Activated naive CD4-positive, alpha-beta T cell treated with anti-CD3 and anti-CD28 coated beads, Interleukin-2, amount 50 U/mL, for 24 hours (primary cell): ENCODE measurements at regions not wholly inside any gene's neighbourhood (a gene's known extent, or its start where the extent isn't known, plus 50 kb on each side); places are given as distances from the start of the nearest gene placed in this dataset.

Source experiments
- H3K27ac Mint-ChIP-seq: one replicate; pipeline ENCODE4 v1.8.0; 2021; ENCODE audit warnings: mild to moderate bottlenecking, mixed read lengths
- H3K27me3 Mint-ChIP-seq: one replicate; pipeline ENCODE4 v1.8.0; 2021; ENCODE audit warnings: mixed read lengths
- H3K36me3 Mint-ChIP-seq: one replicate; pipeline ENCODE4 v1.8.0; 2021; ENCODE audit warnings: mixed read lengths
- H3K4me1 Mint-ChIP-seq: one replicate; pipeline ENCODE4 v1.8.0; 2021; ENCODE audit warnings: mixed read lengths
- H3K4me3 Mint-ChIP-seq: one replicate; pipeline ENCODE4 v1.8.0; 2021; ENCODE audit warnings: mild to moderate bottlenecking, mixed read lengths
- H3K9me3 Mint-ChIP-seq: one replicate; pipeline ENCODE4 v1.8.0; 2021; ENCODE audit warnings: mixed read lengths

DNA sequence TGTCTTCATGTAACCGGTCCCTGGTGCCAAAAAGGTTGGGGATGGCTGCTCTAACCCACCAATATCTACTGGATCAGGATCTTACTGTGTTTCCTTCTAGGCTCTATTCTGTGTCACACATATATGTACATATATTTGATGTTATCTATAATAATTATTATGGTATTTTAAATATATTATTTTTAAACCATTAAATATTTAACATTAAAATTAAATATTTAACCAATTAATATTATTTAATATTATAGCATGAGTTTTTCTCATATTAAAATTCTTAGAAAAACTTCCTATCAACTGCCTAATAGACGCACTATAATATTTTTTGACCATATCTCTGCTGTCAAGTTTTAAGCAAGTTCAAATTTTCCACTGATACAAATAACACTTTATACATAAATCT, 196.9 kb upstream of the PLET1 start:
- H3K4me1 Mint-ChIP-seq = peaks cover 9% of the 10 kb centered on the region
- no peaks in the 10 kb centered on the region for H3K9me3 Mint-ChIP-seq
- H3K27me3 Mint-ChIP-seq = no peaks in the 10 kb centered on the region
- H3K27ac Mint-ChIP-seq = no peak overlapping the region
- H3K4me3 Mint-ChIP-seq = no peak overlapping the region
- H3K36me3 Mint-ChIP-seq = no peaks in the 10 kb centered on the region

DNA sequence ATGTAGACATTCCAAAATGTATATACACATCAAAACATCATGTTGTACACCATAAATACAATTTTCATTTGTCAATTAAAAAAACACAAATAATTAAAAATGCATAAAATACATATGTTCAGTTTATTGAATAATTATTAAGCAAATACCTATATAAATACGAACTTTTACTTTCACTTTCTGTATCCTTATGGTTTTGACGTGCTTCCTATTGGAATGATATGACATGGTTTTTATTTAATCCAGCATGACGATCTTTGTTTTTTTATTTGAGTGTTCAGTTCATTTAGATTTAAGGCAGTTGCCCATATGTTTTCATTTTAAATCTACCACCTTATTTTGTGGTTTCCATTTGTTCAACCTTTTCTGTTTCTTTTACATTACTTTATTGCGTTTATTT, 198.3 kb upstream of the PLET1 start:
- H3K27ac Mint-ChIP-seq = no peak overlapping the region
- no peaks in the 10 kb centered on the region for H3K27me3 Mint-ChIP-seq
- no peaks in the 10 kb centered on the region for H3K9me3 Mint-ChIP-seq
- H3K4me1 Mint-ChIP-seq = peaks cover 9% of the 10 kb centered on the region
- H3K4me3 Mint-ChIP-seq = no peak overlapping the region
- no peaks in the 10 kb centered on the region for H3K36me3 Mint-ChIP-seq

DNA sequence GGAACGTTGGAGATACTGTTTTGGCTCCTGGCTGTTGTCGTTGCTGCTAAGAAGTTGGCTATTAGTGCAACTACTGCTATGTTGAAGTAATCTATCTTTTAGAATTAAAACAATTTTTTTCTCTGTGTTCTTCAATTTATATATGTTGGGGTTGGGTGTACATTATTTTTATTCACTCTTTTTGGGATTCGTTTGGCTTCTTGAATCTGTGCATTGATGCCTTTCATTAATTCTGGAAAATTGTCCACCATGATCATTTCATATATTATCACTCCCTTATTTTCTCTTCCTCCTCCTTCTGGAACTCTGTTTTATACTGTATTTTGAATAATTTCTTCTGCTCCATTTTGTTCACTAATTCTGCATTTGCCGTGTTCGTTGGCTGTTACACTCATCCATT, 199.5 kb upstream of the PLET1 start:
- Mint-ChIP-seq H3K27ac (no peak overlapping the region), H3K4me3 (no peak overlapping the region), H3K27me3 (no peaks in the 10 kb centered on the region), H3K4me1 (peaks cover 5% of the 10 kb centered on the region), H3K36me3 (no peaks in the 10 kb centered on the region), H3K9me3 (no peaks in the 10 kb centered on the region)

DNA sequence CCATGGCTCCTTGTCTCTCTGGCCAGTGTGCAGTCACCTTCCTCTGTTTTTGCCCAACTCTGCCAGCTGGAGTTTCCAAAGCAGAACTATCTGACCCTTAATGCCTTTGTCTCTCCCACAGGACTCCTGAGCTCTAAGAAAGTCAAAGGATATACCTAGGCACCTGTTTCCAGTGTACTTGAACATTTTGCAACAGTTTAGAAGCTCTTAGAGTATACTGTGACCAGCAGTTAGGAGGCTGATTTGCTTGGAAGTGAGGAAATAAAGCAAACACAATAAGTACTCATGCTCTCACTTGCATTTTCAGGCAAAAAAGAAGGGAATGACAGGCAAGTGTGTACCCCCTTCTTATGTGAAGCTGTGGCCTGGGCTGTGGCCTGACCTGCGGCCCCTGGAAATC, 204.3 kb upstream of the PLET1 start:
- H3K4me1 Mint-ChIP-seq = no peaks in the 10 kb centered on the region
- H3K27ac Mint-ChIP-seq = no peak overlapping the region
- H3K9me3 Mint-ChIP-seq = no peaks in the 10 kb centered on the region
- H3K36me3 Mint-ChIP-seq = no peaks in the 10 kb centered on the region
- peaks cover 4% of the 10 kb centered on the region for H3K27me3 Mint-ChIP-seq
- no peak overlapping the region for H3K4me3 Mint-ChIP-seq

DNA sequence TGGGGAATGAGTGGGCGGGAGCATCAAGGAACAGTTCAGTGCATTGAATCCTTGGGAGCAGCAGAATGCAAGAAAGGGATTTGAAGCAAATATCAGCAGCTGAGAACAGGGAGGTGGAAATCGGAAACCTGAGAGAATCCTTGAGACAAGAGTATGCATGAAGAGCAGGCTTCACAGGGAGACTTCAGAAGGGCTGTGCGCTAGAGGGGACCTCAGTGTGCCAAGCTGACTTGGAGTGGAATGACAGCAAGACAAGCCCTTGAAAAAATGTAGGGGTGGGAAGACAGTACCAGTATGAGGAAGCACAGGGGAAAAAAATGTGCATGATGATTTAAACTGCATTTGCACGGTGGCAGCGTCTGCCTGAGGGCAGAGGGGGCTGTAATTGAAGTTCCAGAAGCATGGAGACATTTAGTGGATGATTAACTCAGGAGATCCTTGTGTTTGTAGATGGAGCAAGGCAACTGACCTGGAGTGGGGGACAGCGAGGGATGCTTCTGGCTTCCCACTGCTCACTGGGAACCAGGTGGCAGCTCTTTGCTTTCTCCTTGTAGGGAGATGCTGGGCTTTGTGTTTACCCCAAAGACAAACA, 204.9 kb upstream of the PLET1 start:
- Mint-ChIP-seq H3K9me3 (no peaks in the 10 kb centered on the region), H3K27ac (no peak overlapping the region), H3K4me1 (no peaks in the 10 kb centered on the region), H3K4me3 (no peak overlapping the region), H3K27me3 (peaks cover 4% of the 10 kb centered on the region), H3K36me3 (no peaks in the 10 kb centered on the region)

DNA sequence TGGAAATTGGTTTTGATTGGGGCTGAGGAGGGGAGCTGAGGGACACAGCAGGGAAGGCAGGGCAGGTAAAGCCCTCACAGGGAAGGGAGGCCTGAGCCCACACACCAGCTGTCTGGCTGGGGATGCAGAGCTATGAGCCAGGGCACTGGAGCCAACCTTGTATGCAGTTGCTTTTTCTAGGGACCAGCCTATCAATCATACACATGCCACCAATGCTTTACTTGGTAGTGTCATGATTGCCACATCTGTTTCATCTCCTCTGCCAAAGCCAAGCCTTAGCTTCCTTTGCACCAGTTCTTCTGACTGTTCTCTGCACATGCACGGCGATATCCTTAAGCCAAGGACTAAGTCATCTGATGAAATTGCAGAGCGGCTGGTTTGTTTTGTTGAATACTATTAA, 207.1 kb upstream of the PLET1 start:
- Mint-ChIP-seq H3K4me1 (no peaks in the 10 kb centered on the region), H3K36me3 (no peaks in the 10 kb centered on the region), H3K27me3 (peaks cover 4% of the 10 kb centered on the region), H3K4me3 (no peak overlapping the region), H3K27ac (no peak overlapping the region), H3K9me3 (no peaks in the 10 kb centered on the region)

DNA sequence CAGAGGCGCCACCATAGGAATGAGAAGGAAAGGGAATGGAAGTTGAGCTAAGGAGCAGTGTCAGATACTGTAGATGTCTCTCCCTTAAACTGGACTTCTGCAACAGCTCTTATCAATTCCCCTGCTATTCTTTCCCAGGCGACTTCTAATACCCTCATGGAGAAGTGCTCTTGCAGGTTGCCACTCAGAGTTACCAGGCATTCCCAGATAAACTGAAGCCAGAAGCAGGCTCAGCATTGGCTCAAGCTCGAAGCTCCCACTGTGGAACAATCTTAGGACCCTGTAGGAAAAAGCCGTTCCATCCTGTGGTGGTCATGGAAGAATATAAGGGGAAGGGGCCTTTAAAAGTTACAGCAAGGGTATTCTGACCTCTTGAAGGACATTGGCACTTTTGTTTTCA, 208.7 kb upstream of the PLET1 start:
- Mint-ChIP-seq H3K4me3 (no peak overlapping the region), H3K4me1 (no peaks in the 10 kb centered on the region), H3K9me3 (no peaks in the 10 kb centered on the region), H3K36me3 (no peaks in the 10 kb centered on the region), H3K27ac (no peak overlapping the region), H3K27me3 (peaks cover 5% of the 10 kb centered on the region)

DNA sequence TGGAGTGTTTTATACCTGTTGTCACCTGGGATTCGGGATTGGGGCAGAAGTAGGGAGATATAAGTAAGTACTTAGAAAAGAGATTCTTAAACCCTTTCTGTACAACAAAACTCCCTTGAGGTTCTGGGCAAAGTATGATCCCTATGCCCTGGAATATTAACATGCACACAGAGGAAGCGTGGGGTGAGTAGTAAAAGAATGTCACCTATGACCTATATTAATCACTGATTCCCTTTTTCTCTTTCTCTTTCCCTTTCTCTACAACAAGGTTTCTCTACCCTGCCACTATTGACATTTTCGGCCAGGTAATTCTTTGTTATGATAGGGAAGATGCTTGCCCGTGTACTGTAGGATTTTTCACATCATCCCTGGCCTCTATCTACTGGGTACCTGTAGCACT, 209.7 kb upstream of the PLET1 start:
- Mint-ChIP-seq H3K27ac (no peak overlapping the region), H3K36me3 (no peaks in the 10 kb centered on the region), H3K27me3 (peaks cover 4% of the 10 kb centered on the region), H3K4me3 (no peak overlapping the region), H3K9me3 (no peaks in the 10 kb centered on the region), H3K4me1 (no peaks in the 10 kb centered on the region)

DNA sequence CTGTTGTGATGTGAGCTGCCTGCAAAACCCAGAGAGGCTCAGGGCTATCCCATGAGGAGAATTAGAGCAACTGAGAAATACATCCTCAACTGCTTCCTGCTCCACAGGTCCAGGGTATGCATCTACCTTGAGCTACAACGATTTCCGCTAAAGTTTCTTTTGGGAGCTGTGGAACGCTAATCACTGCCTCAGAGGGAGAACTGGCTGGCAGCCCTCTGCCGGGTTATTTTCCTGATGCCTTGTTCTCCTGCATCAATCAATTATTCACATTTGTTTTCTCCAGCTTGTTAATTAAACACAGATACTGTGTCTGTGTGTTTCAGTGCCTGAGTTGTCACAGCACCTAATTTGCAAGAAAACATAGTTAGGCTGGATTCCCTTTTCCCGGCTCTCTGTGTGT, 211.1 kb upstream of the PLET1 start:
- H3K27me3 Mint-ChIP-seq = peaks cover 1% of the 10 kb centered on the region
- no peaks in the 10 kb centered on the region for H3K9me3 Mint-ChIP-seq
- H3K36me3 Mint-ChIP-seq = no peaks in the 10 kb centered on the region
- no peak overlapping the region for H3K4me3 Mint-ChIP-seq
- H3K4me1 Mint-ChIP-seq = no peaks in the 10 kb centered on the region
- H3K27ac Mint-ChIP-seq = no peak overlapping the region

DNA sequence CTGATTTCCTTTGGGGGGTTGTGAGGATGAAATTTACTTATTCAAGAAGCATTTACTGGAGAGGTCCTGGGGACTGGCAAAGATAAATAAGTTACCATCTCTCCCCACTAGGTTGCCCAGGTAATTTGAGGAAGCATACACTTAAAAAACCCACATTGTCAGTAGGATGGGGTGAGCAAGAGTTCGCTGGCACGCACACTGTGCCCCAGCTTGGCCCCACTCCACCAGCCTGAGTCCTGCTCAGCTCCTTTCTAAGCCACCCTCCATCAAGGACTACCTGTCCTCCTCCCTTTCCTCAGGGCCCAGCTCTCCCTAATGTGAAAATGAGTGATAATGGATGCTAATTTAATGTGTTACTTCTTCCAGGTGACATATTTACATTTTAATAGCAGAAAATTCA, 216.5 kb upstream of the PLET1 start:
- peaks cover 1% of the 10 kb centered on the region for H3K27me3 Mint-ChIP-seq
- H3K27ac Mint-ChIP-seq = no peak overlapping the region
- H3K36me3 Mint-ChIP-seq = no peaks in the 10 kb centered on the region
- no peaks in the 10 kb centered on the region for H3K9me3 Mint-ChIP-seq
- no peaks in the 10 kb centered on the region for H3K4me1 Mint-ChIP-seq
- no peak overlapping the region for H3K4me3 Mint-ChIP-seq

DNA sequence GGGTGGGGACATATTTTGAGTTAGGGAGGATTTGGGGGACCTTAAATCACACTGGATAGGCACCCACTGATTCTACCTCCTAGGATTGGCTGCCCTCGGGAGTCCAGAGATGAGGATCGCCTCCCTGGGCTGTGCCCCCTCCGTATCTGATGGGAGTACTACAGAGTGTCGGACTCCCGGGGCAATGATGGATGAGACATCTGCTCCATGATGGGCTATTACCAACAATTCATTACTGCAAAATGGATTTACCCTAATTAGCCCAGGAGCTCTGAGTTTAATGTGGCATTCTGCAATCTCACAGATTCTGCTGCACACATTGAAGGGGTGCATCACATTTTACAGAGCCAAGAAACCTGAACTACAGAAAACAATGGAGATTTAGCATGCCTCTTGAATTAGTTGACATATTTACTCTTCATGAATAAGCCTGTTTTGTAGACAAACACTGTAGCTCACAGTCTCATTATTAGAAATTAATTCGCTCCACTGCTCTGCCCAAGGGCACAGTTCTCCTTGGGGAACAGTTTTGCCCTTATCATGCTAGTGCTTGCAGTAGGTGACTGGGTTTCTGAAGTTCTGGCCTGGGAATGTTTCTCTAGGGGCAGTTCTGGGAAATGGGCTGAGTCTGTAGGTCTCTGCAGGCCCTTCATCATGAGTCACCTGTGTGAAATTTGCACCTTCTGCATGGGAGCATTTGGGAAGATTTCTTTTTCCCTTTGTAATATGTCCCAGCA, 217.1 kb upstream of the PLET1 start:
- Mint-ChIP-seq H3K9me3 (no peaks in the 10 kb centered on the region), H3K27me3 (peaks cover 1% of the 10 kb centered on the region), H3K4me3 (no peak overlapping the region), H3K4me1 (no peaks in the 10 kb centered on the region), H3K27ac (no peak overlapping the region), H3K36me3 (no peaks in the 10 kb centered on the region)

DNA sequence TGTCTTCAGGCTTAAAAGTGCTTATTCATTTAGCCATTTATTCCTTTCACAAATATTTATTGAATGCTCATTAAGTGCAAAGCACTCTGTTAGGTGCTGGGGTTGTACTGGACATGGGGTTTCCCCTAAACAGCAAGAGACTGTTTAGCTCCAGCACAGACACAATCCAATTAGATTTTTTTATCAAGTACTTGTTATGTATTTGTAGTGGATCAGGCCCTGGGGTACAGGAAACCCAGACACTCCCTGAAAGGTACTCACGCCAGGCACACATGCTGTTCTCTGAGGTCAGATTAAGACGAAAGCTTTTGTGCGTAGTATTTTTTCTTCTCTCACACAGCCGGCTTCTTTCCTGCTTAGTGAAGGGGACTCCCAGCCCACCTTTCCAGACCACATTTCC, 218.1 kb upstream of the PLET1 start:
- H3K27me3 Mint-ChIP-seq = peaks cover 1% of the 10 kb centered on the region
- H3K36me3 Mint-ChIP-seq = no peaks in the 10 kb centered on the region
- no peaks in the 10 kb centered on the region for H3K4me1 Mint-ChIP-seq
- no peak overlapping the region for H3K4me3 Mint-ChIP-seq
- H3K27ac Mint-ChIP-seq = no peak overlapping the region
- H3K9me3 Mint-ChIP-seq = no peaks in the 10 kb centered on the region

DNA sequence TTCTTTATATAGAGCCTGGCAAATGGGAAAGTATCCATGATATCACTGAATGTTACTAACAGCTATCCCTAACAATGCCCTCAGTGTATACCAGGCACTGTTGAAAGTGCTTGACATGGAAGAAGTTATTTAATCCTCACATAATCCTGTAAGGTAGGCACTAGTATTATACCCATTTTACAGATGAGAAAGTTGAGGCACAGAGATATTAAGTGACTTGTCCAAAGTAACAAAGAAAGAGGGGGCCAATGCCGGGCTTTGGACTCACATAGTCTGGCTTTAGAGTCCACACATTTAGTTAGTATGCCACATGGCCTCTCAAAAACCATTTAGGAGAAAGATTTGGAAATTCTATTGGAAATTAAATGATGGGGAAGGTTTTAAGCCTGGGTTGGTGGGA, 220.8 kb upstream of the PLET1 start:
- Mint-ChIP-seq H3K36me3 (no peaks in the 10 kb centered on the region), H3K4me3 (no peak overlapping the region), H3K4me1 (no peaks in the 10 kb centered on the region), H3K27me3 (no peaks in the 10 kb centered on the region), H3K27ac (no peak overlapping the region), H3K9me3 (no peaks in the 10 kb centered on the region)

DNA sequence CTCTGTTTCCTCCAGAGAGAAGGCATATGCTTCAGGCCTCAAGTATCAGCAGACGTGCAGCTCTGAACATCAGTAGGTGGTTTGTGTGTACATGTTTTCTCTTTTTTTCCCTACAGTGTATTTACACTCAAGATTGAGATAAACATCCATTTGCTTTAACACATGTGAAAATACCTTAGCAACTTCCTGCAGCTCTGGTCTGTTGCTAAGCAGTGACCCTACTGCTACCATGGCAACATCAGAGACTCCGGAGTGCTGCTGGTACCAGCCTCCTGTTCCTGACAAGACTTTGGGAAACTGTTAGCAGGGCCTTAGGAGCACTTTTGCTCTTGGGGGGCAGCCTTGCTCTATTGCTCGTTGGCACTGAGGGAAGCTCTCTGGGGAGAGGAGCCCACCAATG, 221.2 kb upstream of the PLET1 start:
- Mint-ChIP-seq H3K27ac (no peak overlapping the region), H3K4me1 (no peaks in the 10 kb centered on the region), H3K36me3 (no peaks in the 10 kb centered on the region), H3K9me3 (no peaks in the 10 kb centered on the region), H3K27me3 (no peaks in the 10 kb centered on the region), H3K4me3 (no peak overlapping the region)

DNA sequence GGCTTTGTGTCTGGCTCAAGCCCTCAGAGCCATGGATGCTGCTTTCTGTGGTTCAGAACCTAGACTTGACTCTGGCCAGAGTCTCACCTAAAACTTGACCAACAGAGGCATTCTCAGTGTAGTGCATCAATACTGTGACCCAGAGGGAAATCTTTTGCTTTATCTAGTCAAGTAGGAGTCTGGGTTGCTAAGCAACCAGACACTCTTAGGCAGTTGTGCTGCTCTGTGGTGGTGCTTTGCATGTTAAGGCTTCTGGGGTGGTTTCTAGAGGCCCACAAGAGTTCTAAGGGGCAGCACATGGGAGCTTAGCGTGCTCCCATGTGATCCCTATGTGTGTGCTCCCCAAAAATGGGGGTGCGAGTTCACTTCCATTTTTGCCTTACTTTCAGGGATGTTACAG, 224.6 kb upstream of the PLET1 start:
- H3K9me3 Mint-ChIP-seq = no peaks in the 10 kb centered on the region
- H3K27me3 Mint-ChIP-seq = peaks cover 5% of the 10 kb centered on the region
- no peak overlapping the region for H3K4me3 Mint-ChIP-seq
- H3K4me1 Mint-ChIP-seq = no peaks in the 10 kb centered on the region
- H3K27ac Mint-ChIP-seq = no peak overlapping the region
- H3K36me3 Mint-ChIP-seq = no peaks in the 10 kb centered on the region

DNA sequence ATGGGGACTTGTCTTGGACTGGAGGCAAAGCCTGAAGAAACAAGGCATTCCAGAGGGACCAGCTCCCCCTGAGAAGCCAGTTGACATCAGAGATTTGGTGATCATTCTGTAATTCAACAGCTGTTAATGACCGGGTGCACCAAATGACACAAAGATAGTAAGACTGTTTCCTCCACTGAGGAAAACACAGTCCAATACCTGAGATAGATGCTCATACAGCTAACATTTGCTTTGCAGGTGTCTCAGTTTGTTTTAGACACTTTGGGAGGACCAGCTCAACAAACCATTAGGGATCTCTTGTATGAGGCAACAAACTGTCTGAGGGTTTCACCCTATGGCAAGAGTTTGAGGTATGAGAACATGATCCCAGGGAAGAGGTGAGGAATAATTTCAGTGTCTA, 237.2 kb upstream of the PLET1 start:
- no peaks in the 10 kb centered on the region for H3K9me3 Mint-ChIP-seq
- H3K36me3 Mint-ChIP-seq = no peaks in the 10 kb centered on the region
- no peaks in the 10 kb centered on the region for H3K27me3 Mint-ChIP-seq
- H3K4me3 Mint-ChIP-seq = no peak overlapping the region
- no peak overlapping the region for H3K27ac Mint-ChIP-seq
- no peaks in the 10 kb centered on the region for H3K4me1 Mint-ChIP-seq

DNA sequence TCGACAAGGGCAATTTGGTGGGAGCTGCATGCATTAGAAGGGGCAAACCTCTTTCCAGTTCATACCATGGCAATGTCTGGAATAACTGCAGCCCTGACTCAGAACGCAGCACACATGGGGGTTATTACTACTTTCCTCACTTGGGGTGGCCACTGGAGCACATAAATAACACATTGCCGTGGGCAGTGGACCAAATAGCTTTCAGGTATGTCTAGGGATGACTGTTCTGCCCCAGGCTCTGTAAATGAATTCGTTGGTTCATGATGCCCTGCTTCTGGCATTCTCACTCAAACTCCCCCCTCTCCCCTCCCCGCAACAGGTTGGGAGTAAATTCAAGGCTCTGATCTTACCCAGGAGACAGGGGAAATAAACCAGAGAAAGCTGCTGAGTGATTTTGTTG, 238.0 kb upstream of the PLET1 start:
- Mint-ChIP-seq H3K36me3 (no peaks in the 10 kb centered on the region), H3K27ac (no peak overlapping the region), H3K9me3 (no peaks in the 10 kb centered on the region), H3K4me1 (no peaks in the 10 kb centered on the region), H3K4me3 (no peak overlapping the region), H3K27me3 (no peaks in the 10 kb centered on the region)
